Testis (tissue), 2 donors: ENCODE measurements at regions not wholly inside any gene's neighbourhood (a gene's known extent, or its start where the extent isn't known, plus 50 kb on each side); places are given as distances from the start of the nearest gene placed in this dataset.
A peak's percentile ranks its signal among the peaks of the same experiment; 100 is the strongest.

Experiments used
- CTCF ChIP-seq, 3 experiments: fragments of 450-650 bp in 2 of 3; fragments of 200-600 bp in 1 of 3; sonication (generic) in 1 of 3; IDR thresholded peaks; one replicate each; pipeline ENCODE4 v1.5.1; 2016 to 2019; ENCODE audit warnings: antibody characterized with exemption in 3 of 3, mild to moderate bottlenecking in 2 of 3, moderate library complexity in 1 of 3
- POLR2A ChIP-seq: fragments of 450-650 bp; IDR thresholded peaks from one replicate; pipeline ENCODE4 v1.6.1; 2017; ENCODE audit warnings: antibody characterized with exemption, mild to moderate bottlenecking, moderate library complexity

DNA sequence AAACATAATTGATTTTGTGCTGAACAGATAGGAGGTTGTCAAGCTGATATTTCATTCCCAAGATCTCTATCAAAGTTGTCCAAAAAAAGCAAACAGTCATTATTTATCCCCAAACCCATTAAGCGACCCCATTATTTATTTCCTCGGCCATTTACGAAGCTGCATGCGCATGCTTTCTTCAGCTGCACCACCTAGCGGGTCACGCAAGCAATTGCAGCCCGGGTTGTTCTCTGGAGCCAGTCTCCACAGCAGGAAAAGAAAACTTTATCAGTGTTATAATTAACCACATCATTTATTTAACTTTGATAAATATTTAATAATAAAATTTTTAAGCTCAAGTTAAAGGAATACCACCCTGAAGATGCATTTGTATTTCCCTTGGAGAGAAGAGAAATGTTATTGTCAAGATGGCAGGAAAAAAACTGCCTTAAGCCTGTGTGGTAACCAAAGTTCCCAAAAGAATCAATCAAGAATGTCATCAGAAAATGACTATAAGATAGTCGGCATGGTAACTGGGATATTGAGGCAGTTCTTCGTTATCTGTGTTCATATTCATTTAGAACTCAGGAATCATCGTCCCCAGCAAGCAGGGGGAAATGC is 304.7 kb downstream of the FBXO15 start:
- TF ChIP-seq CTCF (IDR thresholded peaks at IDR 0.05), result peak; percentile 41 to 94 (median 78)
- TF ChIP-seq POLR2A, result no peak
